ENCODE measurements at regions not wholly inside any gene's neighbourhood (a gene's known extent, or its start where the extent isn't known, plus 50 kb on each side); places are given as distances from the start of the nearest gene placed in this dataset.

GRCh38 chr4:180596888-180597483 is 1646.2 kb upstream of the TENM3 start:
- no peak for DNase-seq (ENCODE audit: low read depth in 3 of 3, low spot score in 1 of 3)

- no peak for DNase-seq (ENCODE audit: low read depth in 3 of 3, low spot score in 1 of 3)
Observed at GRCh38 chr4:180598281-180598680, 1644.9 kb upstream of the TENM3 start.

GRCh38 chr4:180603791-180604190 is 1639.4 kb upstream of the TENM3 start:
- no peak for DNase-seq (ENCODE audit: low read depth in 3 of 3, low spot score in 1 of 3)

- no peak for DNase-seq (ENCODE audit: low read depth in 3 of 3, low spot score in 1 of 3)
Observed at GRCh38 chr4:180610324-180610723, 1632.9 kb upstream of the TENM3 start.

GRCh38 chr4:180615746-180616145 is 1627.5 kb upstream of the TENM3 start:
- no peak for DNase-seq (ENCODE audit: low read depth in 3 of 3, low spot score in 1 of 3)

- no peak for DNase-seq (ENCODE audit: low read depth in 3 of 3, low spot score in 1 of 3)
Observed at GRCh38 chr4:180617196-180617595, 1626.0 kb upstream of the TENM3 start.

GRCh38 chr4:180618396-180618795 is 1624.8 kb upstream of the TENM3 start:
- DNase-seq (ENCODE audit: low read depth in 3 of 3, low spot score in 1 of 3), result no peak

- no peak for DNase-seq (ENCODE audit: low read depth in 3 of 3, low spot score in 1 of 3)
Observed at GRCh38 chr4:180619440-180619839, 1623.8 kb upstream of the TENM3 start.

GRCh38 chr4:180622254-180622653 is 1620.9 kb upstream of the TENM3 start:
- no peak for DNase-seq (ENCODE audit: low read depth in 3 of 3, low spot score in 1 of 3)

GRCh38 chr4:180625653-180626052 is 1617.5 kb upstream of the TENM3 start:
- no peak for DNase-seq (ENCODE audit: low read depth in 3 of 3, low spot score in 1 of 3)

- DNase-seq (ENCODE audit: low read depth in 3 of 3, low spot score in 1 of 3), result no peak
Observed at GRCh38 chr4:180630012-180630665, 1613.1 kb upstream of the TENM3 start.

GRCh38 chr4:180634306-180634705 is 1608.9 kb upstream of the TENM3 start:
- no peak for DNase-seq (ENCODE audit: low read depth in 3 of 3, low spot score in 1 of 3)

GRCh38 chr4:180635281-180635680 is 1607.9 kb upstream of the TENM3 start:
- DNase-seq (ENCODE audit: low read depth in 3 of 3, low spot score in 1 of 3), result no peak

GRCh38 chr4:180636696-180637404 is 1606.4 kb upstream of the TENM3 start:
- no peak for DNase-seq (ENCODE audit: low read depth in 3 of 3, low spot score in 1 of 3)

GRCh38 chr4:180637616-180638015 is 1605.6 kb upstream of the TENM3 start:
- no peak for DNase-seq (ENCODE audit: low read depth in 3 of 3, low spot score in 1 of 3)

- no peak for DNase-seq (ENCODE audit: low read depth in 3 of 3, low spot score in 1 of 3)
Observed at GRCh38 chr4:180640193-180640592, 1603.0 kb upstream of the TENM3 start.

GRCh38 chr4:180641495-180641894 is 1601.7 kb upstream of the TENM3 start:
- DNase-seq (ENCODE audit: low read depth in 3 of 3, low spot score in 1 of 3), result no peak

- no peak for DNase-seq (ENCODE audit: low read depth in 3 of 3, low spot score in 1 of 3)
Observed at GRCh38 chr4:180642732-180643131, 1600.5 kb upstream of the TENM3 start.

- no peak for DNase-seq (ENCODE audit: low read depth in 3 of 3, low spot score in 1 of 3)
Observed at GRCh38 chr4:180650273-180650672, 1592.9 kb upstream of the TENM3 start.

- DNase-seq (ENCODE audit: low read depth in 3 of 3, low spot score in 1 of 3), result no peak
Observed at GRCh38 chr4:180652533-180652932, 1590.7 kb upstream of the TENM3 start.

GRCh38 chr4:180655886-180656285 is 1587.3 kb upstream of the TENM3 start:
- DNase-seq (ENCODE audit: low read depth in 3 of 3, low spot score in 1 of 3), result no peak

GRCh38 chr4:180657881-180658280 is 1585.3 kb upstream of the TENM3 start:
- no peak for DNase-seq (ENCODE audit: low read depth in 3 of 3, low spot score in 1 of 3)
